H1 (cell line): ENCODE measurements at regions not wholly inside any gene's neighbourhood (a gene's known extent, or its start where the extent isn't known, plus 50 kb on each side); places are given as distances from the start of the nearest gene placed in this dataset.

Experiments used
- CTCF ChIA-PET: fragments of 300-600 bp; sonication (Branson Sonifier 250); formaldehyde crosslinking; loops from one replicate; lab custom pipeline; 2021; ENCODE audit not compliant: partially characterized antibody; lab: Charles Lee
- POLR2A ChIA-PET: fragments of 300-600 bp; sonication (Branson Sonifier 250); formaldehyde crosslinking; loops from one replicate; lab custom pipeline; 2021; ENCODE audit warnings: inconsistent platforms; ENCODE audit not compliant: partially characterized antibody; lab: Charles Lee
- DNase-seq, 2 experiments: peaks; one replicate each; pipeline versions ENCODE4 v3.0.0 to v3.0.0-alpha.2; 2010 to 2022; ENCODE audit warnings: low spot score in 2 of 2, low read depth in 1 of 2, mixed read lengths in 1 of 2
- FAIRE-seq: peaks from 2 replicates; lab custom pipeline; 2011; peaks lifted over from hg19 to GRCh38; lab: Jason Lieb, UNC
- H2AFZ ChIP-seq: 2 replicates; pipeline ENCODE4 v1.8.1; 2012; ENCODE audit warnings: low read length, inconsistent platforms
- H2AK5ac ChIP-seq: 2 replicates; pipeline ENCODE4 v1.6.1; 2013; ENCODE audit warnings: low read depth, low read length
- H2BK120ac ChIP-seq: replicated peaks from 2 replicates; pipeline ENCODE3; 2013; ENCODE audit warnings: low read depth, low read length, inconsistent platforms
- H2BK12ac ChIP-seq: 2 replicates; pipeline ENCODE4 v1.6.1; 2013; ENCODE audit warnings: low read depth, low read length
- H2BK15ac ChIP-seq: 2 replicates; pipeline ENCODE4 v1.6.1; 2013; ENCODE audit warnings: low read length
- H2BK20ac ChIP-seq: 2 replicates; pipeline ENCODE4 v1.6.1; 2013; ENCODE audit warnings: low read length
- H2BK5ac ChIP-seq: 2 replicates; pipeline ENCODE4 v1.6.1; 2013; ENCODE audit warnings: low read depth, low read length
- H3K14ac ChIP-seq: 2 replicates; pipeline ENCODE4 v1.6.1; 2013; ENCODE audit warnings: inconsistent platforms; ENCODE audit not compliant: insufficient read length
- H3K18ac ChIP-seq: 2 replicates; pipeline ENCODE4 v1.6.1; 2013; ENCODE audit warnings: low read length; ENCODE audit errors: extremely low read depth
- H3K23ac ChIP-seq: 2 replicates; pipeline ENCODE4 v1.6.1; 2013; ENCODE audit warnings: inconsistent platforms; ENCODE audit not compliant: insufficient read length
- H3K23me2 ChIP-seq: 2 replicates; pipeline ENCODE4 v1.6.1; 2013; ENCODE audit warnings: low read depth, low read length
- H3K27ac ChIP-seq: 2 replicates; pipeline ENCODE4 v1.6.1; 2011; ENCODE audit warnings: low read depth, low read length, inconsistent platforms
- H3K27me3 ChIP-seq, 4 experiments: replicated peaks in 1 of 4; 1 replicate in 1 of 4; 2 replicates in 3 of 4; pipeline versions ENCODE4 v1.6.1 to v1.8.1; 2011 to 2013; ENCODE audit warnings: low read length in 3 of 4, mild to moderate bottlenecking in 3 of 4, inconsistent platforms in 2 of 4, mixed read lengths in 2 of 4, moderate library complexity in 1 of 4; ENCODE audit not compliant: control insufficient read depth in 3 of 4, insufficient read depth in 3 of 4; ENCODE audit errors: extremely low read depth in 1 of 4
- H3K36me3 ChIP-seq, 4 experiments: 2 replicates each; pipeline versions ENCODE4 v1.6.1 to v1.8.1; 2011 to 2013; ENCODE audit warnings: mild to moderate bottlenecking in 4 of 4, low read length in 3 of 4, moderate library complexity in 2 of 4, control low read depth in 1 of 4, inconsistent platforms in 1 of 4; ENCODE audit not compliant: insufficient read depth in 4 of 4, control insufficient read depth in 2 of 4
- H3K4ac ChIP-seq: replicated peaks from 2 replicates; pipeline ENCODE3; 2013; ENCODE audit warnings: low read length, low read depth, mixed read lengths, inconsistent platforms; ENCODE audit not compliant: insufficient read length
- H3K4me1 ChIP-seq, 4 experiments: replicated peaks in 1 of 4; 1 replicate in 1 of 4; 2 replicates in 3 of 4; pipeline versions ENCODE4 v1.6.1 to v1.8.1; 2011 to 2013; ENCODE audit warnings: low read length in 3 of 4, inconsistent platforms in 2 of 4, mixed read lengths in 1 of 4; ENCODE audit not compliant: insufficient read depth in 4 of 4, control insufficient read depth in 3 of 4
- H3K4me2 ChIP-seq, 2 experiments: 2 replicates each; pipeline versions ENCODE4 v1.6.1 to v1.8.1; 2011 to 2013; ENCODE audit warnings: low read depth in 2 of 2, low read length in 2 of 2, control low read depth in 1 of 2, inconsistent platforms in 1 of 2, mild to moderate bottlenecking in 1 of 2; ENCODE audit not compliant: insufficient read depth in 1 of 2
- H3K4me3 ChIP-seq, 4 experiments: fragments of 200-600, 300-600 bp in 1 of 4; sonication (generic), shearing (Covaris generic), sonication (Bioruptor Twin) in 1 of 4; 2 replicates each; pipeline versions ENCODE4 v1.5.1 to v1.8.1; 2011 to 2016; ENCODE audit warnings: low read length in 4 of 4, low read depth in 3 of 4, control low read depth in 2 of 4, inconsistent platforms in 2 of 4, mild to moderate bottlenecking in 2 of 4, mixed read lengths in 1 of 4, moderate library complexity in 1 of 4; ENCODE audit not compliant: insufficient read depth in 2 of 4; ENCODE audit errors: extremely low read depth in 1 of 4
- H3K56ac ChIP-seq: replicated peaks from 2 replicates; pipeline ENCODE3; 2013; ENCODE audit warnings: low read depth, mild to moderate bottlenecking, mixed read lengths, low read length, inconsistent platforms; ENCODE audit not compliant: insufficient read length
- H3K79me1 ChIP-seq: 2 replicates; pipeline ENCODE4 v1.6.1; 2013; ENCODE audit warnings: low read depth, low read length, control low read depth
- H3K79me2 ChIP-seq, 2 experiments: 2 replicates each; pipeline versions ENCODE4 v1.6.1 to v1.8.1; 2012 to 2013; ENCODE audit warnings: low read length in 2 of 2, mild to moderate bottlenecking in 2 of 2, inconsistent platforms in 1 of 2; ENCODE audit not compliant: insufficient read depth in 2 of 2, control insufficient read depth in 1 of 2
- H3K9ac ChIP-seq, 4 experiments: replicated peaks in 1 of 4; 1 replicate in 1 of 4; 2 replicates in 3 of 4; pipeline versions ENCODE4 v1.6.1 to v1.8.1; 2011 to 2013; ENCODE audit warnings: low read depth in 3 of 4, low read length in 3 of 4, control low read depth in 2 of 4, mild to moderate bottlenecking in 2 of 4, moderate library complexity in 2 of 4, inconsistent platforms in 1 of 4; ENCODE audit errors: extremely low read depth in 1 of 4
- H3K9me3 ChIP-seq, 2 experiments: 2 replicates each; pipeline versions ENCODE4 v1.6.1 to v1.8.1; 2012 to 2013; ENCODE audit warnings: mild to moderate bottlenecking in 2 of 2, moderate library complexity in 2 of 2, control low read depth in 1 of 2, inconsistent platforms in 1 of 2, low read depth in 1 of 2, low read length in 1 of 2, mixed read lengths in 1 of 2; ENCODE audit not compliant: insufficient read depth in 2 of 2
- H4K20me1 ChIP-seq, 2 experiments: replicated peaks in 1 of 2; 2 replicates each; pipeline versions ENCODE3 to v1.8.1; 2011 to 2013; ENCODE audit warnings: inconsistent platforms in 2 of 2, low read length in 2 of 2, mild to moderate bottlenecking in 1 of 2; ENCODE audit not compliant: insufficient read depth in 2 of 2, control insufficient read depth in 1 of 2
- H4K5ac ChIP-seq: 2 replicates; pipeline ENCODE4 v1.6.1; 2013; ENCODE audit warnings: low read length, low read depth, mixed read lengths, inconsistent platforms; ENCODE audit not compliant: insufficient read length
- H4K8ac ChIP-seq: 2 replicates; pipeline ENCODE4 v1.8.0; 2013; ENCODE audit warnings: mild to moderate bottlenecking, moderate library complexity, low read length, inconsistent platforms; ENCODE audit not compliant: insufficient read depth; ENCODE audit errors: extremely low read depth
- H4K91ac ChIP-seq: replicated peaks from 2 replicates; pipeline ENCODE3; 2013; ENCODE audit warnings: low read length, mixed read lengths, inconsistent platforms; ENCODE audit not compliant: insufficient read length
- BACH1 ChIP-seq: IDR thresholded peaks from 2 replicates; pipeline ENCODE4 v1.6.1; 2012; ENCODE audit warnings: low read length, improper control_type of control experiment
- RAD21 ChIP-seq, 2 experiments: IDR thresholded peaks in 1 of 2; conservative IDR thresholded peaks in 1 of 2; 2 replicates each; pipeline ENCODE4 v1.6.1; 2011; ENCODE audit warnings: low read depth in 2 of 2, low read length in 2 of 2, improper control_type of control experiment in 1 of 2, inconsistent platforms in 1 of 2, mild to moderate bottlenecking in 1 of 2, moderate library complexity in 1 of 2
- TAF7 ChIP-seq: optimal IDR thresholded peaks from 2 replicates; pipeline ENCODE3; 2011; ENCODE audit warnings: low read depth, mild to moderate bottlenecking, inconsistent platforms, low read length, moderate library complexity, borderline replicate concordance
- WGBS, 2 experiments: shearing (Covaris generic) in 1 of 2; methylation state at CpG; one replicate each; pipeline versions ENCODE4 v1.1.6 to v1.1.7; 2013 to 2015; ENCODE audit warnings: low lambda C conversion rate in 2 of 2, mixed read lengths in 2 of 2, inconsistent platforms in 1 of 2, low coverage in 1 of 2, missing lambda C conversion rate in 1 of 2; ENCODE audit not compliant: insufficient replicate concordance in 2 of 2, insufficient coverage in 1 of 2, insufficient read length in 1 of 2; ENCODE audit errors: extremely low coverage in 1 of 2, missing lambda C conversion rate in 1 of 2; 5-methylcytosine and 5-hydroxymethylcytosine counted together
- TF ChIP-seq, protein P1 (sequence below): IDR thresholded peaks from 2 replicates; pipeline ENCODE4 v1.6.1; 2012; ENCODE audit warnings: inconsistent platforms

DNA sequence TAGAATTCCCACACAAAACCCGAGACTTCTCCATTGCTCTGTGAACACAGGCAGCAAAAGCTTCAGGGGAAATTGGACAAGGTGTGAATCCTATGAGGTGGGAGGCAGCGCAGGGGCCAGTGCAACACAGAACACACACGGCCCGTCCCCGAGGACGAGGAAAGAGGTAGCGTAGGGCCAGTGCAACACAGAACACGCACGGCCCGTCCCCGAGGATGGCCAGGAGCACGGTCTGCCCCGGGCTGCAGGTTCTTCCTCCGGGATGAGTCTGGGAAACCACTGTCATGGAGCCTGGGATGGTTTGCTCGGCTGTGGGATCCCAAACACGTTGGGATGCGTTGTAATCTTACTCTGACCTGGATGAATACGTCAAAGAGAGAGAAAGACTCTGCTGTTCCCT lies 432.1 kb downstream of the GLRX3 start:
- H2BK12ac ChIP-seq: no peak overlapping the region
- no peak overlapping the region for H4K8ac ChIP-seq
- H4K91ac ChIP-seq: no peak overlapping the region
- 95% methylated on average over 14 of the region's 18 CpGs; no CpG with 5 or more reads in 1 of the 2 experiments for WGBS, 2 experiments
- DNase-seq: no peak
- H3K4me2 ChIP-seq: no peak overlapping the region
- CTCF ChIA-PET: interaction anchor here (1.2 to 1.3 kb wide), 3 partner anchors 13 to 118 kb away, joined by 3 read pairs; no protein-coding TSS in a partner anchor
- TF ChIP-seq TAF7: no peak
- no peak for TF ChIP-seq RAD21 (IDR thresholded peaks at IDR 0.05 in 1 of 2, conservative IDR thresholded peaks at IDR 0.05 in 1 of 2; ENCODE audit: low read depth in 2 of 2, low read length in 2 of 2)
- TF ChIP-seq, protein P1, sequence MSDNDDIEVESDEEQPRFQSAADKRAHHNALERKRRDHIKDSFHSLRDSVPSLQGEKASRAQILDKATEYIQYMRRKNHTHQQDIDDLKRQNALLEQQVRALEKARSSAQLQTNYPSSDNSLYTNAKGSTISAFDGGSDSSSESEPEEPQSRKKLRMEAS: no peak
- no peak for TF ChIP-seq BACH1
- TF ChIP-seq, all 59 proteins: peak for 0
- H3K23me2 ChIP-seq: no peaks in the 10 kb centered on the region
- H2BK120ac ChIP-seq: no peak overlapping the region
- no peaks in the 10 kb centered on the region for H3K79me2 ChIP-seq
- H3K4me3 ChIP-seq: no peak overlapping the region
- no peak overlapping the region for H3K4ac ChIP-seq
- no peak overlapping the region for H3K18ac ChIP-seq
- no peak overlapping the region for H3K14ac ChIP-seq
- H4K5ac ChIP-seq: no peak overlapping the region
- no peak for FAIRE-seq
- no peak overlapping the region for H2AFZ ChIP-seq
- no peak overlapping the region for H2BK20ac ChIP-seq
- H3K9me3 ChIP-seq: no peaks in the 10 kb centered on the region
- no peak overlapping the region for H2BK5ac ChIP-seq
- no peaks in the 10 kb centered on the region for H3K27me3 ChIP-seq
- no peak overlapping the region for H2AK5ac ChIP-seq
- POLR2A ChIA-PET: no interaction called here
- no peaks in the 10 kb centered on the region for H3K4me1 ChIP-seq
- no peak overlapping the region for H2BK15ac ChIP-seq
- H3K23ac ChIP-seq: no peak overlapping the region
- H3K9ac ChIP-seq: no peak overlapping the region
- H4K20me1 ChIP-seq: no peaks in the 10 kb centered on the region
- H3K79me1 ChIP-seq: no peaks in the 10 kb centered on the region
- H3K27ac ChIP-seq: no peak overlapping the region
- H3K36me3 ChIP-seq: no peaks in the 10 kb centered on the region
- H3K56ac ChIP-seq: no peak overlapping the region
